HPDE6-E6E7 (cell line): ENCODE measurements at regions not wholly inside any gene's neighbourhood (a gene's known extent, or its start where the extent isn't known, plus 50 kb on each side); places are given as distances from the start of the nearest gene placed in this dataset.

ENCODE experiments used
- DNase-seq: peaks from one replicate; pipeline ENCODE4 v3.0.0; 2011; ENCODE audit warnings: missing footprints; ENCODE audit errors: extremely low spot score

DNA sequence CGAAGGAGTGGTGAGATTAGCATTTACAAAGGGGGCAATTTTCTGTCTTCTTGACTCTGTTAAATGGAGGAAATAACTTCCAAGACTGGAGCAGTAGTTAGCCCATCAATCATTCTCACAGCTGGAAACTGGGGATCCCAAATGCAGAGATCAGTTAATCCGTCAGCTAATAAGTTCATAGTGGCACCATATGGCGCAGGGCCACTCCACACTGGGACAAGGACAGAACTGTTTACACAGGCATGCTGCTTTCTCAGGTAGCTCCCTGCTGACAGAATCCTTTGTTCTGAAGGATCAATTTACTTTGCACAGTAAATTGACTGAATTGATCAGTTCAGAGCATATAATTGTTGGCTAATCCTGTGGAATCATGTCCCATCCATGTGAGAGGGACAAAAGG, 395.7 kb downstream of the TMEM161B start:
- no peak for DNase-seq

GRCh38 chr5:87868792-87869191, 399.9 kb downstream of the TMEM161B start:
- DNase-seq, result no peak

- no peak for DNase-seq
These were observed 401.4 kb downstream of the TMEM161B start for GRCh38 chr5:87867281-87867680.

DNA sequence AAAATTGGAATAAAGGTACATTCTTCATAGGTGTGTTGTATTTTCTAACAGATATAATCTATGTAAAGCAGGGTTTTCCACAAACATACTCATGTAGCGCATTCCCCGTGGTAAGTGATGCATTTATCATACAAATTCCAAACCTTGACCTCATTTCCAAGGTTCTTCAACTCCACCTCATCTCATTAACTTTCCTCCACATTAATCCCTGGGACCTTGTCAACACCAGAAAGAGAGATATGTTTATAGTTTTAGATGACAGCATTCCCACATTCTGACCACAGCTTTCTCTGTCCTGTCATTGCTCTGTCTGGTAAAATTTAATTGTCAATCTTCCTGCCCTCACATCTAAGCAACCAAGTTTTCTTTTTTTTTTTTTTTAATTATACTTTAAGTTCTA, 415.1 kb downstream of the TMEM161B start:
- DNase-seq, result no peak

- no peak for DNase-seq
These were observed 417.0 kb downstream of the TMEM161B start for GRCh38 chr5:87851603-87852002.

DNA sequence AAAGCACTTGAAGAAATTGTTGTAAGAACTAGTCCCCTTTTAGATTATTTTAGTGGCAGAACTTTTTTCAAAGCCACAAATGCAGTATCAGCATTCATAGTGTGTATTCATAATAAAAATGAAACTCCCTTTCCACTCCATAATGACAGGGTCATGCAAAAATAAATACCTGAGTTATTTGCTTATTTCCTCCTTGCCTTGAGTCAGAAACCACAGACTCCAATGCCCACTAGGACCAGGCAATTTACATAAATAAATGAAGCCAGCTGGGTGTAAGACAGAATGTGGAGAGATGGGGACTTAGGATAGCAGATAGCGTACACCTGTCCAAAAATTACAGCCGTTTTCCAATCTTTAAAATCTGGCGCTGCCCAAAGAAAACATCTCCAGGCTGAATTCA, 417.8 kb downstream of the TMEM161B start:
- no peak for DNase-seq

GRCh38 chr5:87845734-87846133, 422.9 kb downstream of the TMEM161B start:
- no peak for DNase-seq

DNA sequence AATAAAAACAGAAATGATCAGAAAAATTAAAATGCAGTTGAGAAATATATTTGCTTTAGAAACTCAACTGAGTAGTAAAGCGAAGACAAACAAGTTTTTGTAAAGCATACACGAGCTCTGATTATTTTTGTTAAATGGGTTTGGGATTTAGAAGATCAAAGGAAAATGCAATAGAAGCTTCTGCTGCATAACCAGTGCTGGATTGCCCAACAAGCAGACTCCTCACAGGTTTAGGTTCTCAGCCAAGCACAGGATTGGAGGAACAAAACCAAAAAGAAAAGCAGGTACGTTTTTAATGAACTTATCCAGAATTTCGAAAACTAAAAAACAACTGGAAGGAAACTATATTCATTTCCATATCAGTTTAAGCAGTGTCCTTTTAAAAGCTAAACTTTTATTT, 423.8 kb downstream of the TMEM161B start:
- DNase-seq, result no peak

- DNase-seq, result no peak
These were observed 424.2 kb downstream of the TMEM161B start for GRCh38 chr5:87844449-87844848.

DNA sequence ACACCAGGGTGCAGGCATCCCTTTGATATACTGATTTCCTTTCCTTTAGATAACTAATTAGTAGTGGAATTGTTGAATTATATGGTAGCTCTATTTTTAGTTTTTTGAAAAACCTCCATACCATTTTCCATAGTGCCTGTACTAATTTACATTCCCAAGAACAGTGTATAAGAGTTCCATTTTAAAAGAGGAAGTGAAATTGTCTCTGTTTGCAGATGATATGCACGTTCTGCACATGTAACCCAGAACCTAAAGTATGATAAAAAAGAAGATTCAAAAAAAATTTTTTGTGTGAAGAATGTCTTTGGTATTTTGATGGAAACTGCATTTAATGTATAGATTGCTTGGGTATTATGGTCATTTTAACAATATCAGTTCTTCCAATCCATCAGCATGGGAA, 424.0 kb upstream of the CCNH start:
- no peak for DNase-seq

DNA sequence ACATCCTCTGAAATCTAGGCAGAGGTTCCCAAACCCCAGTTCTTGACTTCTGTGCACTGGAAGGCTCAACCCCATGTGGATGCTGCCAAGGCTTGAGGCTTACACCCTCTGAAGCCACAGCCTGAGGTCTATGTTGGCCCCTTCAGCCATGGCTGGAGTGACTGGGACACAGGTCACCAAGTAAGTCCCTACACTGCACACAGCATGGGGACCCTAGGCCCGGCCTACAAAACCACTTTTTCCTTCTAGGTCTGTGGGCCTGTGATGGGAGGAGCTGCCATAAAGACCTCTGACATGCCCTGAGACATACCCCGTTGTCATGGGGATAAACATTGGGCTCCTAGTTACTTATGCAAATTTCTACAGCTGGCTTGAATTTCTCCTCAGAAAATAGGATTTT, 418.8 kb upstream of the CCNH start:
- DNase-seq, result no peak

DNA sequence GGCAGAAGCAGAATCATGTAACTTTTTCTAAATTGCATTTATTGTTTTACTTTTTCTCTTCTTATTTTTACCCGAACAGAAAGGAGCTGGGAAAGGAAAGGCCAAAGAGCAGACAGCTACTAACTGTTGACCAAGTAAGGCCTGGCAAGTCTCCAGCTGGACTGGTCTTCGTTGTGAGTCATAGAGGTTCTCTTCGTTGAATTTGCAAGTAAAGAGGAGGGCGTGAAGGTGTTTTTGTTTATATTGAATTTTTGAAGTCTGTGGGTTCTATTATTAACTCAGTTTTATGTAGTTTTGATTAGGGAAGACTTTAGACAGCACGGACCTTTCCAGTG, 416.5 kb upstream of the CCNH start:
- peak; percentile 32 for DNase-seq

DNA sequence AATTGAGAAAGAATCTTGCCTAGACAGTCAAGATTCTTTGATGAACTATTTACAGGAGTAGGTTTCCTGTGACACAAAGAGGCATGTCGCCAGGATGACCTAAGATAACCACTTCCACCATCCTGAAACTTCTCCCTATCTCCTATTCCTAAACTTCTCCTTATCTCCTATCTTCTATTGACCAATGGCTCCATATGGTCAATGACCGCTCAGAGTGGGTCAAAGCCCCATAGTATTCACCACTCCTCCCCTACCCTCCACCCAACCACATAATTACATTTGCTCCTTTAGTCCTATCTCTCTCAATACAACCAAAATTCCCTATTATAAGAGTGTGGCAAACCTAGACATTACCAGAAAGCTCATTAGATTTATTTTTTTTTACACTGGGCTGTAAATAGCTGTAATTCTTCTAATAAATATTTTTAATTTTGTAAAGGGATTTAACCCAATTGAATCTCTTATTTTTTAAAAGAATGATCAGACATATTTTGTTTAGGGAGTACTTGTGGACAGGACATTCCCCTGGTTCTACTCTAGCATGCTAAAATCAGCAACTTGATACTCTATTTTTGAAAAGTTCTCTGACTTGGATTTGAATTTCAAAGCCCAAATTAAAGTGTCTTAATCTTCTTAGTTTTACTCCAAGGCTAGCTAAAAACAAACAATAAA, 416.0 kb upstream of the CCNH start:
- DNase-seq, result no peak

GRCh38 chr5:87827539-87827938, 414.8 kb upstream of the CCNH start:
- no peak for DNase-seq

DNA sequence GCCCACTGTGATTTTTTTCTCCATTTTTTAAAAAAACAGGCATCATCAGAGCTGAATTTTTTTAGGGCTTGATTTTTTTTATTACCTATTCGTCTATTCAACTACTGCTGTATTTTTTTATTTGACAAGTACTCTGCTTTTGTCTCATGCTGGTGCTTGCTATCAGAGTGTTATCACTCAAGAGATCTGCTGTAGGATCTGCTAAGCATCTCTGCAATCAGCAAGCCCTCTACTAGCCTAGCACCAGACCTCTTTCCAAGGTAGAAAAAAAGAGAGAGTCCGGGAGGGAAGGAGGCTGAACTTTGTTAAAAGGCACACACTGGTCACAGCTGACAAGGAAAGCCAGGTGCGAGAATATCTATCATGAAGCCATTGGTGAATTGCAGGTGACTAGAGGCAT, 413.8 kb upstream of the CCNH start:
- no peak for DNase-seq

DNA sequence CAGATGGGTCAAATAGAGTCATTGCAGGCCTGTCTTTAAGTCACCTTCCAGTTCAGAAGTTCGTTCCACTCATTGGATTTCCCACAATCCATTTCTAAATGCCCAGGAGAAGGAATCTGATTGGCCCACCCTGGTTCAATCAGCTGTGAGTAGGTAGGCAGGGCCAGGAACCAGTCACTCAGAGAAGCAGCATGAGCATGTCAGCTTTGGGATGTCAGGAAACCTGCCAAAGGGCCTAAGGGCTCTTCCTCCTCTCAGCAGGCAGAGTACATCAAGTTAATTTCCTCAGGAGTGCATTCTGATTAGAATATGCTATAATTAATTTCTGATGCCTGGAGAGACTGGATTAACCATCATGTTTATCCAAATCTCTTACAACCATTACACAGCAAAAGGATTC, 412.9 kb upstream of the CCNH start:
- no peak for DNase-seq

DNA sequence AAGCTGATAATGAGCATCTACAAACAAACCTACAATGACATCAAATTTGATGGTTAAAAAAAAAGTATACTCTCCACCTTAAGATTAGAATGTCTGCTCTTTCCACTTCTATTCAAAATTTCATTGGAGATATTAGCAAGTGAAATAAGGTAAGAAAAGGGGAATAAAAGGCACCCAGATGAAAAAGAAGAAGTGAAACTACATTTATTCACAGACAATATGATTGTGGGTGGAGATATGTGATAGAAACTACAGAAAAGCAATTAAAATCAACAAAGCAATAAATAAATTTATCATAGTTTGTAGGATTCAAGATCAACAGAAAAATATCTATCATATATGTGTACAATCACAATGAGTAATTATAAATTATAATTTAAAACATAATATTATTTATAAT, 395.1 kb upstream of the CCNH start:
- no peak for DNase-seq

DNA sequence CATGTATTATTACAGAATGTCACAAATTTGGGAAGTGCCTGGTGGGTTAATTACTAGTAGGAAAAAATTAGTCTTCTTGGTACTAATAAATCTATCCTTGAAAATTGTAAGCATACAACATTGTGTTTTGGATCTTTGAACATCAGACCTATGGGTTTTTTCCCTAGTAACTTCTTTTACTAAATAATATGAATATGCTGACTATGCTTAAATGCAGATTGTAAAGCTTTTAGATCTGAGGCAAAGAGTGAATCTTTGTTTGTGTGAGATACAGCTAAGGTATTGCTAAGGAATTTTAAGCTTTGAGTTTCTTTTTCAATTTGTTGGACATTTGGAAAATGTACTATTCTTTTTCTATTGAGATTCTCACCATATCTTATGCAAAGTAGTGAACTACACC, 390.6 kb upstream of the CCNH start:
- DNase-seq, result no peak

DNA sequence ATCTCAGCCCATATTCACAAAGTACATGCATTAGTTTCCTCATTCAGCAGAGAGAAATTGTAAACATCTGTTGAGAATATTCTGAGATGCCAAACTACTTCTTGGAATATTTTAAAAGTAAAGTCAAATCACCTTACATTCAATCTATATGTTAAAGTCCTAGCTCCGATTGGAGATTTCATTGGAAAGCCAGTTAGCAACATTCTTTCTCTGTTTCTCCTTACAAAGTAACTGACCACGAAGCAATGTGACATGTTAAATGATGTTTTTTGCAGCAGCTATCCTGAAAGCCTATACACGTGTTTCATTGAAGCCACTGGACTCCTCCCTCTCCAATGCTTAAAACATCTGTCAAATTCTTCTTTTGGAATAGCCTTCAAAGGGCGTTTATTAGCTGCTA, 379.1 kb upstream of the CCNH start:
- no peak for DNase-seq

GRCh38 chr5:87788416-87788815, 375.7 kb upstream of the CCNH start:
- DNase-seq, result no peak

DNA sequence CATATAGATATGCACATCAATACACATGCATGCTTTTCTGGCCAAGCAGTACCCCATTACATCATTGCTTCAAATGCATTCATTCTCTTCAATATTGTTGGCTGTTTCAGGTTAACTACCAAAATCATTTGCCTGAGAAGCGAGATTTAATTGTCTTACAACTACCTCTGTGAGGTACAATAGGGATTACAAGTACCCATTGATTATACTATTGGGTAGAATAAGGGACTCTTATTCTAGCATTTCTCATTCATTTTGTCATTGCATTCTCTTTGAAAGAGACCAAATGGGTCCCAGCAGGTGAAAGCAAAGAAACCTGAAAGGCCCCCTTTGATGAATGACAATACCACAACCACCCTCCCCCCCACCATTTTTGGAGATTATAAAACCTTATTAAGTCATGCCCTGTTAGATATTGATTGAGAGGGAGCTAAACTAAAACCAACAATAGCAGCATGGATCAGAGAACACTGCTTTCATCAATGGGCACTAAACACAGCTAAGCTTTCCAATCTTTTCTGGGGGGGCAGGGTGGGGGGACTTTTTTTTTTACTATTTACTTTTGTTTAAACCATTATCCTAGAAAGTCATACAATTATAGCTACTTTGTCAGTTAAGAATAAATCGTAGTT, 375.0 kb upstream of the CCNH start:
- DNase-seq, result no peak

GRCh38 chr5:87787086-87787485, 374.4 kb upstream of the CCNH start:
- DNase-seq, result no peak

- DNase-seq, result no peak
These were observed 373.7 kb upstream of the CCNH start for GRCh38 chr5:87786471-87786870.
